Loucy (cell line): ENCODE measurements at regions not wholly inside any gene's neighbourhood (a gene's known extent, or its start where the extent isn't known, plus 50 kb on each side); places are given as distances from the start of the nearest gene placed in this dataset.

Experiments used
- H2AFZ ChIP-seq: fragments of 200-600 bp; sonication (generic); 2 replicates; pipeline ENCODE4 v1.6.0; 2016; ENCODE audit warnings: antibody characterized with exemption, mild to moderate bottlenecking, low read length, moderate library complexity
- H3F3A ChIP-seq: fragments of 200-600 bp; 2 replicates; pipeline ENCODE4 v1.6.0; 2016; ENCODE audit warnings: antibody characterized with exemption, low read depth, mild to moderate bottlenecking
- H3K27me3 ChIP-seq: fragments of 200-600 bp; sonication (generic); 2 replicates; pipeline ENCODE4 v1.6.1; 2014; ENCODE audit warnings: low read length, mild to moderate bottlenecking; ENCODE audit not compliant: insufficient read depth, poor library complexity, severe bottlenecking
- H3K36me3 ChIP-seq: fragments of 200-600 bp; sonication (generic); 2 replicates; pipeline ENCODE4 v1.6.1; 2016; ENCODE audit warnings: low read length; ENCODE audit not compliant: insufficient read depth
- H3K4me1 ChIP-seq: fragments of 200-600 bp; sonication (generic); 2 replicates; pipeline ENCODE4 v1.5.1; 2014; ENCODE audit warnings: low read length, mild to moderate bottlenecking; ENCODE audit not compliant: insufficient read depth, poor library complexity, severe bottlenecking
- H3K4me2 ChIP-seq: fragments of 200-600 bp; sonication (generic); 2 replicates; pipeline ENCODE4 v1.6.0; 2014; ENCODE audit warnings: antibody characterized with exemption, low read length, low read depth, mild to moderate bottlenecking; ENCODE audit not compliant: poor library complexity, severe bottlenecking
- H3K4me3 ChIP-seq: fragments of 200-600 bp; sonication (generic); 2 replicates; pipeline ENCODE4 v1.5.1; 2014; ENCODE audit warnings: low read length, mild to moderate bottlenecking, mixed read lengths; ENCODE audit not compliant: poor library complexity, severe bottlenecking
- H3K79me2 ChIP-seq: fragments of 200-600 bp; sonication (generic); 2 replicates; pipeline ENCODE4 v1.6.1; 2014; ENCODE audit warnings: low read length; ENCODE audit not compliant: insufficient read depth
- H3K9ac ChIP-seq: fragments of 200-600 bp; sonication (generic); 2 replicates; pipeline ENCODE4 v1.6.0; 2014; ENCODE audit warnings: mild to moderate bottlenecking, low read depth, low read length, moderate library complexity; ENCODE audit not compliant: poor library complexity, severe bottlenecking
- H3K9me2 ChIP-seq: fragments of 200-600 bp; sonication (generic); replicated peaks from 2 replicates; pipeline ENCODE4 v1.6.1; 2016; ENCODE audit warnings: low read depth, low read length, mixed read lengths
- H3K9me3 ChIP-seq: fragments of 200-600 bp; sonication (generic); 2 replicates; pipeline ENCODE4 v1.6.1; 2014; ENCODE audit warnings: mild to moderate bottlenecking, antibody characterized with exemption, low read length, low read depth; ENCODE audit not compliant: insufficient read depth
- H4K20me1 ChIP-seq: fragments of 200-600 bp; sonication (generic); 2 replicates; pipeline ENCODE4 v1.6.0; 2014; ENCODE audit warnings: antibody characterized with exemption, low read length, mild to moderate bottlenecking; ENCODE audit not compliant: insufficient read depth, poor library complexity, severe bottlenecking
- EZH2phosphoT487 ChIP-seq: fragments of 200-600 bp; IDR thresholded peaks from 2 replicates; pipeline ENCODE4 v1.6.1; 2018; ENCODE audit warnings: antibody characterized with exemption, mild to moderate bottlenecking, moderate library complexity, borderline replicate concordance
- TF ChIP-seq, protein P1 (sequence below): fragments of 200-600 bp; sonication (generic); conservative IDR thresholded peaks from 2 replicates; pipeline ENCODE4 v1.5.1; 2014; ENCODE audit warnings: mild to moderate bottlenecking, antibody characterized with exemption, low read length

DNA sequence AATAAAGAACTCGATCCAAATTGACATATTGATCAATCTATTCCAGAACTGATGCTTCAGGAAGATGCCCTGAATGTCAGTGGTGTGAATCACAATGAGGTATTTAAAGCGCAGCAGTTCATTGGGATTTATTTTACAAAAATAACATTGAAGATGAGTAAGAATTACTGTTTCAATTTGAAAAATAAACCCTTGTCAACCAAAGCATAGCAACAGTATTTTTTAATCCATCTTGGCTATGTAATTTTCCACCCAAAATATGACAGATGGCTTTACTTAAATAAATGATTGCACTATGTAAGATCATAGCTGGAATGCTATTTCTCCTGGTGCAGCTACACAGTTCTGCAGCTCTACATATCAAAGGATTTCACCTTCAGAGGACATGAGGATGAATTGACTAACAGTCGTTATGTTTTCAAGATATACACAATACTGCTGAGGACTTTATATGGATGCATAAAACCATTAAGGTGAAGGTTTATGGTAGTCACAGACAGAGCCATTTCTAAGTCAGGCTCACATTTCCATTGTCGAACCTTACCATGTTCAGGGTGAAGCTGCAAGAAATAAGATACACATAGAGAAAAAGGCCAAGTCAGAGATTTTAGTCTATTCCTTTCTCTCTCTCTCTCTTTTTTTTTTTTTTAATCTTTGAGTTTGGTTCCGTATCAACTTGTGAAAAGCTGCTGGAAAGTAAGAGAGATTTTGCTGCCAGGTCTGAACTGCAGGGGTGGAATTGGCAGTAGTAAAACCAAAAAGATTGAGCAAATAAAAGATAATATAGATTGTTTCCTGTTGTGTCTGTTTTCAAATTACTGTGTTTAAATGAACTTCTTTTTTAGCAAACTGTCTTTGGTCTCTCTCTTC is 398.0 kb upstream of the CDH20 start:
- no peaks in the 10 kb centered on the region for H3K4me1 ChIP-seq
- no peaks in the 10 kb centered on the region for H3K79me2 ChIP-seq
- no peak overlapping the region for H3K4me3 ChIP-seq
- no peaks in the 10 kb centered on the region for H3K9me3 ChIP-seq
- no peaks in the 10 kb centered on the region for H3K27me3 ChIP-seq
- no peak for TF ChIP-seq EZH2phosphoT487
- TF ChIP-seq, protein P1, sequence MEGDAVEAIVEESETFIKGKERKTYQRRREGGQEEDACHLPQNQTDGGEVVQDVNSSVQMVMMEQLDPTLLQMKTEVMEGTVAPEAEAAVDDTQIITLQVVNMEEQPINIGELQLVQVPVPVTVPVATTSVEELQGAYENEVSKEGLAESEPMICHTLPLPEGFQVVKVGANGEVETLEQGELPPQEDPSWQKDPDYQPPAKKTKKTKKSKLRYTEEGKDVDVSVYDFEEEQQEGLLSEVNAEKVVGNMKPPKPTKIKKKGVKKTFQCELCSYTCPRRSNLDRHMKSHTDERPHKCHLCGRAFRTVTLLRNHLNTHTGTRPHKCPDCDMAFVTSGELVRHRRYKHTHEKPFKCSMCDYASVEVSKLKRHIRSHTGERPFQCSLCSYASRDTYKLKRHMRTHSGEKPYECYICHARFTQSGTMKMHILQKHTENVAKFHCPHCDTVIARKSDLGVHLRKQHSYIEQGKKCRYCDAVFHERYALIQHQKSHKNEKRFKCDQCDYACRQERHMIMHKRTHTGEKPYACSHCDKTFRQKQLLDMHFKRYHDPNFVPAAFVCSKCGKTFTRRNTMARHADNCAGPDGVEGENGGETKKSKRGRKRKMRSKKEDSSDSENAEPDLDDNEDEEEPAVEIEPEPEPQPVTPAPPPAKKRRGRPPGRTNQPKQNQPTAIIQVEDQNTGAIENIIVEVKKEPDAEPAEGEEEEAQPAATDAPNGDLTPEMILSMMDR: no peak
- no peaks in the 10 kb centered on the region for H4K20me1 ChIP-seq
- no peak overlapping the region for H3K4me2 ChIP-seq
- H3K9ac ChIP-seq: no peak overlapping the region
- no peak overlapping the region for H2AFZ ChIP-seq
- no peaks in the 10 kb centered on the region for H3K36me3 ChIP-seq
- H3K9me2 ChIP-seq: 0 out of 2 replicates have a peak, but pooled peaks cover 4% of the 10 kb centered on the region
- no peaks in the 10 kb centered on the region for H3F3A ChIP-seq

DNA sequence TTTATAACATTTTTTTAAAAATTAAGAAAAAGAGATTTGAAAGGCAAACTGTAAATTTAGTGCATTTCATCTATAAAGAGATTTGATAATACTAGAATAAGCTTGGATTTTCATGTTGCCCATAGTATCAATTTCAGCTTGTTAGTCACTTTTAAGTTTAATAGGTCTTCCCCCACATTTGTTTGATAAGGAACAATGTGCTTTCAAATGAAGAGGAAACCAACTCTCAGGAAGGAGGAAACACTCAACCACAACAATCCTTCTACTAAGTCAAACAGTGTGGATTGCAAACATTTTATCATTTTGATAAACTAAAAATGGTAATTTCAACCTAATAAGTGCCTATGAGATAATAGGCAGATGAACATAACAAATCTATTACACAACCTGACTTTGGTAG is 397.1 kb upstream of the CDH20 start:
- H3K36me3 ChIP-seq: no peaks in the 10 kb centered on the region
- H2AFZ ChIP-seq: no peak overlapping the region
- H3K4me3 ChIP-seq: no peak overlapping the region
- H3K9ac ChIP-seq: no peak overlapping the region
- no peaks in the 10 kb centered on the region for H3K79me2 ChIP-seq
- no peaks in the 10 kb centered on the region for H3F3A ChIP-seq
- no peaks in the 10 kb centered on the region for H3K4me1 ChIP-seq
- H3K9me2 ChIP-seq: 0 out of 2 replicates have a peak, but pooled peaks cover 4% of the 10 kb centered on the region
- H3K27me3 ChIP-seq: no peaks in the 10 kb centered on the region
- no peak for TF ChIP-seq EZH2phosphoT487
- TF ChIP-seq, protein P1: no peak
- no peaks in the 10 kb centered on the region for H3K9me3 ChIP-seq
- H4K20me1 ChIP-seq: no peaks in the 10 kb centered on the region
- no peak overlapping the region for H3K4me2 ChIP-seq

DNA sequence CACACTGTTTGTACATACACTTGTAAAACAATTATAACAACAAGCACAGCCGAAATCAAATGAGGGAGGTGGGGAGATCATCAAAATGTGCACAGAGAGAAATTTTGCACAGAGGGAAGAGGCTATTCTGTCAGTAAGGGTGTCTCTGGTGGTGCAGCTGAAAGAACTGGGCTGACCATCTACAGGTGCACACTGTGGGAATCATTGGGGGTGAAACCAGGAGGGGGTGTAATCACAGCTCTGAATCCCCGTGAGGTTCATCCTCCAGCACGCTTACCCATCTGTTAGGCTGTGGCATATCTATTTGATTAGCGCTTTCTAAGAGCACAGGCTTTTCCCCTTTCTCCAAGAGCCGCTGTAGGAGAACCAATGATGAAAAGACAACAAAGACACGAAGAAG is 389.9 kb upstream of the CDH20 start:
- Histone ChIP-seq H3K9ac (no peak overlapping the region), H3K36me3 (no peaks in the 10 kb centered on the region), H3K9me2 (no peaks in the 10 kb centered on the region), H3K79me2 (no peaks in the 10 kb centered on the region), H3K4me2 (no peak overlapping the region), H2AFZ (no peak overlapping the region), H3K4me3 (no peak overlapping the region), H4K20me1 (no peaks in the 10 kb centered on the region), H3F3A (no peaks in the 10 kb centered on the region), H3K9me3 (no peaks in the 10 kb centered on the region), H3K27me3 (no peaks in the 10 kb centered on the region), H3K4me1 (no peaks in the 10 kb centered on the region)
- TF ChIP-seq, protein P1: no peak
- no peak for TF ChIP-seq EZH2phosphoT487
